Activated CD4-positive, alpha-beta T cell treated with anti-CD3 and anti-CD28 coated beads for 36 hours (primary cell): ENCODE measurements at regions not wholly inside any gene's neighbourhood (a gene's known extent, or its start where the extent isn't known, plus 50 kb on each side); places are given as distances from the start of the nearest gene placed in this dataset.

Source experiments
- ATAC-seq: fragments of 200-7000 bp; cut with Tn5 transposase; one replicate; pipeline ENCODE4 v1.10.0; 2021; ENCODE audit warnings: mild to moderate bottlenecking, moderate library complexity
- CTCF ChIA-PET: fragments of 350-600 bp; sonication (Branson Sonifier 250); formaldehyde crosslinking; loops from one replicate; lab custom pipeline; 2021; ENCODE audit warnings: antibody characterized with exemption; lab: Charles Lee
- POLR2A ChIA-PET: fragments of 350-600 bp; sonication (Branson Sonifier 250); formaldehyde crosslinking; loops from one replicate; lab custom pipeline; 2021; ENCODE audit warnings: antibody characterized with exemption, inconsistent platforms; lab: Charles Lee
- DNase-seq: peaks from one replicate; pipeline ENCODE4 v3.0.0-alpha.2; 2020
- H3K27ac Mint-ChIP-seq: one replicate; pipeline ENCODE4 v1.8.0; 2021; ENCODE audit warnings: mixed read lengths
- H3K27me3 Mint-ChIP-seq: one replicate; pipeline ENCODE4 v1.8.0; 2021; ENCODE audit warnings: mixed read lengths
- H3K36me3 Mint-ChIP-seq: one replicate; pipeline ENCODE4 v1.8.0; 2021; ENCODE audit warnings: low read depth, mixed read lengths
- H3K4me1 Mint-ChIP-seq: one replicate; pipeline ENCODE4 v1.8.0; 2021; ENCODE audit warnings: mixed read lengths
- H3K4me3 Mint-ChIP-seq: one replicate; pipeline ENCODE4 v1.8.0; 2021; ENCODE audit warnings: mild to moderate bottlenecking, moderate library complexity, mixed read lengths
- H3K9me3 Mint-ChIP-seq: one replicate; pipeline ENCODE4 v1.8.0; 2021; ENCODE audit warnings: low read depth, mixed read lengths
- intact Hi-C, 2 experiments: fragments of 100-400 bp; cut with DNase I in 1 of 2; cut with micrococcal nuclease in 1 of 2; formaldehyde crosslinking; loops; one replicate each; pipeline versions ENCODE4 v1.14.2 to v1.15.1; 2022 to 2024; cut with DNase I, micrococcal nuclease

- Mint-ChIP-seq H3K4me3 (no peak overlapping the region), H3K27ac (no peak overlapping the region), H3K27me3 (no peaks in the 10 kb centered on the region), H3K4me1 (peaks cover 28% of the 10 kb centered on the region), H3K36me3 (no peaks in the 10 kb centered on the region), H3K9me3 (no peaks in the 10 kb centered on the region)
- DNase-seq (no peak), ATAC-seq (no peak)
- intact Hi-C loops: no loop called here
- CTCF ChIA-PET: no interaction called here
- POLR2A ChIA-PET: no interaction called here
These were observed 111.1 kb downstream of the CDC42EP3 start for GRCh38 chr2:37560241-37560848.

GRCh38 chr2:37560863-37561614, 110.4 kb downstream of the CDC42EP3 start:
- ChIA-PET POLR2A (no interaction called here), CTCF (no interaction called here)

GRCh38 chr2:37561615-37562569, 109.5 kb downstream of the CDC42EP3 start:
- H3K27ac Mint-ChIP-seq: no peak overlapping the region
- ChIA-PET CTCF (no interaction called here), POLR2A (no interaction called here)
- no peaks in the 10 kb centered on the region for H3K27me3 Mint-ChIP-seq
- ATAC-seq (peak; percentile 98), DNase-seq (peak; percentile 65)
- intact Hi-C loops: no loop called here
- H3K4me1 Mint-ChIP-seq: peaks cover 28% of the 10 kb centered on the region
- H3K9me3 Mint-ChIP-seq: no peaks in the 10 kb centered on the region
- H3K4me3 Mint-ChIP-seq: no peak overlapping the region
- H3K36me3 Mint-ChIP-seq: no peaks in the 10 kb centered on the region

More at GRCh38 chr2:37560863-37561614, 110.4 kb downstream of the CDC42EP3 start:
- no peaks in the 10 kb centered on the region for H3K36me3 Mint-ChIP-seq
- intact Hi-C loops: no loop called here
- no peak overlapping the region for H3K4me3 Mint-ChIP-seq
- DNase-seq (no peak), ATAC-seq (no peak)
- no peak overlapping the region for H3K27ac Mint-ChIP-seq
- H3K4me1 Mint-ChIP-seq: peaks cover 28% of the 10 kb centered on the region
- no peaks in the 10 kb centered on the region for H3K9me3 Mint-ChIP-seq
- H3K27me3 Mint-ChIP-seq: no peaks in the 10 kb centered on the region

- no peak for DNase-seq
- no peak overlapping the region for H3K27ac Mint-ChIP-seq
- H3K36me3 Mint-ChIP-seq: no peaks in the 10 kb centered on the region
- ATAC-seq: no peak
- intact Hi-C loops: no loop called here
- CTCF ChIA-PET: interaction anchor here (0.8 kb wide), 1 partner anchor 232 kb away, joined by 3 read pairs; no protein-coding TSS in a partner anchor
- H3K4me1 Mint-ChIP-seq: peaks cover 25% of the 10 kb centered on the region
- H3K9me3 Mint-ChIP-seq: no peaks in the 10 kb centered on the region
- POLR2A ChIA-PET: interaction anchor here (0.6 kb wide), 1 partner anchor 48 kb away, joined by 3 read pairs; no protein-coding TSS in a partner anchor
- H3K27me3 Mint-ChIP-seq: no peaks in the 10 kb centered on the region
- H3K4me3 Mint-ChIP-seq: no peak overlapping the region
These were observed 107.9 kb downstream of the CDC42EP3 start for GRCh38 chr2:37563375-37564015.

GRCh38 chr2:37564356-37564755, 107.1 kb downstream of the CDC42EP3 start:
- Mint-ChIP-seq H3K4me3 (no peak overlapping the region), H3K27ac (no peak overlapping the region), H3K4me1 (peaks cover 30% of the 10 kb centered on the region), H3K27me3 (no peaks in the 10 kb centered on the region), H3K9me3 (no peaks in the 10 kb centered on the region), H3K36me3 (no peaks in the 10 kb centered on the region)
- intact Hi-C loops: no loop called here
- DNase-seq: no peak
- no peak for ATAC-seq
- POLR2A ChIA-PET: interaction anchor here (0.6 kb wide), 1 partner anchor 49 kb away, joined by 3 read pairs; no protein-coding TSS in a partner anchor
- CTCF ChIA-PET: interaction anchor here (0.7 to 0.8 kb wide), 2 partner anchors 26 to 232 kb away, joined by 3 read pairs; no protein-coding TSS in a partner anchor

- POLR2A ChIA-PET: no interaction called here
- ATAC-seq (no peak), DNase-seq (no peak)
- intact Hi-C loops: no loop called here
- Mint-ChIP-seq H3K27ac (no peak overlapping the region), H3K27me3 (no peaks in the 10 kb centered on the region), H3K9me3 (no peaks in the 10 kb centered on the region), H3K36me3 (no peaks in the 10 kb centered on the region), H3K4me3 (no peak overlapping the region), H3K4me1 (peaks cover 36% of the 10 kb centered on the region)
- CTCF ChIA-PET: interaction anchor here (0.5 kb wide), 1 partner anchor 67 kb away, joined by 4 read pairs; no protein-coding TSS in a partner anchor
These were observed 104.9 kb downstream of the CDC42EP3 start for GRCh38 chr2:37566517-37566981.

GRCh38 chr2:37568565-37568964, 102.9 kb downstream of the CDC42EP3 start:
- Mint-ChIP-seq H3K27me3 (no peaks in the 10 kb centered on the region), H3K36me3 (no peaks in the 10 kb centered on the region), H3K9me3 (no peaks in the 10 kb centered on the region), H3K27ac (no peak overlapping the region), H3K4me1 (peaks cover 29% of the 10 kb centered on the region), H3K4me3 (no peak overlapping the region)
- POLR2A ChIA-PET: no interaction called here
- CTCF ChIA-PET: interaction anchor here (0.7 to 1.7 kb wide), 8 partner anchors 15 to 272 kb away, joined by 3 to 6 read pairs (median 4); no protein-coding TSS in a partner anchor
- intact Hi-C loops: no loop called here
- ATAC-seq (peak; percentile 32), DNase-seq (peak; percentile 44)

- CTCF ChIA-PET: interaction anchor here (0.8 to 1.7 kb wide), 6 partner anchors 20 to 308 kb away, joined by 3 to 6 read pairs (median 4); no protein-coding TSS in a partner anchor
- intact Hi-C loops: no loop called here
- no peak overlapping the region for H3K4me3 Mint-ChIP-seq
- POLR2A ChIA-PET: no interaction called here
- H3K9me3 Mint-ChIP-seq: no peaks in the 10 kb centered on the region
- no peaks in the 10 kb centered on the region for H3K36me3 Mint-ChIP-seq
- ATAC-seq: no peak
- peaks cover 31% of the 10 kb centered on the region for H3K4me1 Mint-ChIP-seq
- no peak for DNase-seq
- no peak overlapping the region for H3K27ac Mint-ChIP-seq
- no peaks in the 10 kb centered on the region for H3K27me3 Mint-ChIP-seq
These were observed 102.2 kb downstream of the CDC42EP3 start for GRCh38 chr2:37569131-37569823.

GRCh38 chr2:37569986-37570679, 101.3 kb downstream of the CDC42EP3 start:
- intact Hi-C loops: loop anchor here in 1 of 2 experiments (2.0 kb wide), 1 partner anchor 55 kb away; no protein-coding TSS in a partner anchor
- Mint-ChIP-seq H3K27ac (no peak overlapping the region), H3K27me3 (no peaks in the 10 kb centered on the region), H3K4me3 (no peak overlapping the region), H3K36me3 (no peaks in the 10 kb centered on the region), H3K4me1 (peaks cover 31% of the 10 kb centered on the region), H3K9me3 (no peaks in the 10 kb centered on the region)
- POLR2A ChIA-PET: no interaction called here
- DNase-seq (no peak), ATAC-seq (no peak)
- CTCF ChIA-PET: interaction anchor here (0.8 to 1.7 kb wide), 5 partner anchors 13 to 307 kb away, joined by 3 to 6 read pairs (median 4); no protein-coding TSS in a partner anchor
